ENCODE measurements at regions not wholly inside any gene's neighbourhood (a gene's known extent, or its start where the extent isn't known, plus 50 kb on each side); places are given as distances from the start of the nearest gene placed in this dataset.

DNA sequence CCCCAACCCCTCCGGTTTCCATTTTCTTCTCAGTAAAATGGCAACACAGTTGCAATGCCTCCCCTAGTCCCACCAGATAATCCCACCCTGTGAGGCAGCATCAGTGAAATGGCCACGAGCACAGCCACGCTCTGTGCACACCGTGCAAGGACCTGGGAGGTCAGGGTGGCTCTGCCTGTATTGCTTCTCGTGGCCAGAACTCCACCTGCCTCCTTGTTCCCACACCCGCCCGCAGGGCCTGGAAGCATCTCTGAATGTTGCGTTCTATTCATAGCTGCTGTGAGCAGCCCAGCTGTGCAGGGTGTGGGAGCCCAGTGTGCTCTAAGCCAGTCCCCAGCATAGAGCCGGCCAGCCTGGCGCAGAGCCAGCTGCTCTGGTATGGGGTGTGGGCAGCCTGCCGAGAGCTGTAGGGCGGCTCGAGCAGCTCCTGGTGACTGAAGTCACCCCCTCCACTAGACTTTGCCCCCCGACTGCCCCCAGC lies 161.1 kb downstream of the DLL1 start:
- TF ChIP-seq GATA2 (IDR thresholded peaks at IDR 0.05; ENCODE audit: low read depth, low read length) = no peak
- no peak for TF ChIP-seq GATA3 (IDR thresholded peaks at IDR 0.05; ENCODE audit: low read depth, low read length)
